Common myeloid progenitor, CD34-positive (primary cell): ENCODE measurements at regions not wholly inside any gene's neighbourhood (a gene's known extent, or its start where the extent isn't known, plus 50 kb on each side); places are given as distances from the start of the nearest gene placed in this dataset.

Experiments
- CTCF ChIA-PET: fragments of 350-600 bp; sonication (Branson Sonifier 250); formaldehyde crosslinking; loops from one replicate; lab custom pipeline; 2021; ENCODE audit warnings: antibody characterized with exemption; lab: Charles Lee
- POLR2A ChIA-PET: fragments of 350-600 bp; sonication (Branson Sonifier 250); formaldehyde crosslinking; loops from one replicate; lab custom pipeline; 2021; ENCODE audit warnings: antibody characterized with exemption; lab: Charles Lee
- DNase-seq, 3 donors: peaks; one replicate each; pipeline versions ENCODE4 v3.0.0 to v3.0.0-alpha.2; 2013
- H3K27ac ChIP-seq, 2 experiments: 1 replicate in 1 of 2; 2 replicates in 1 of 2; pipeline ENCODE4 v1.7.0; 2013; ENCODE audit warnings: inconsistent platforms in 2 of 2, low read length in 2 of 2, mild to moderate bottlenecking in 2 of 2, low read depth in 1 of 2, moderate library complexity in 1 of 2; ENCODE audit not compliant: severe bottlenecking in 2 of 2, insufficient read depth in 1 of 2, poor library complexity in 1 of 2
- H3K27me3 ChIP-seq, 5 experiments: replicated peaks in 2 of 5; 1 replicate in 3 of 5; 2 replicates in 2 of 5; pipeline versions ENCODE4 v1.6.1 to v1.7.0; 2013; ENCODE audit warnings: low read length in 4 of 5, mild to moderate bottlenecking in 2 of 5, moderate library complexity in 2 of 5, inconsistent platforms in 1 of 5; ENCODE audit not compliant: insufficient read depth in 5 of 5, control insufficient read depth in 4 of 5
- H3K36me3 ChIP-seq, 4 experiments: 1 replicate in 2 of 4; 2 replicates in 2 of 4; pipeline versions ENCODE4 v1.6.1 to v1.7.0; 2013; ENCODE audit warnings: low read length in 3 of 4, control low read depth in 1 of 4, mild to moderate bottlenecking in 1 of 4; ENCODE audit not compliant: control insufficient read depth in 4 of 4, insufficient read depth in 4 of 4
- H3K4me1 ChIP-seq, 4 experiments: 1 replicate in 3 of 4; 2 replicates in 1 of 4; pipeline versions ENCODE4 v1.6.1 to v1.7.1; 2013; ENCODE audit warnings: low read length in 3 of 4, mild to moderate bottlenecking in 3 of 4, control low read depth in 1 of 4, inconsistent platforms in 1 of 4, moderate library complexity in 1 of 4; ENCODE audit not compliant: control insufficient read depth in 4 of 4, insufficient read depth in 4 of 4; ENCODE audit errors: control extremely low read depth in 1 of 4
- H3K4me3 ChIP-seq, 7 experiments: 1 replicate in 4 of 7; 2 replicates in 3 of 7; pipeline versions ENCODE4 v1.5.1 to v1.7.0; 2013; ENCODE audit warnings: mild to moderate bottlenecking in 7 of 7, low read length in 6 of 7, moderate library complexity in 6 of 7, inconsistent platforms in 2 of 7, low read depth in 2 of 7, control low read depth in 1 of 7; ENCODE audit not compliant: insufficient read depth in 4 of 7, control insufficient read depth in 1 of 7; ENCODE audit errors: extremely low read depth in 1 of 7
- H3K9me3 ChIP-seq, 5 experiments: 1 replicate in 4 of 5; 2 replicates in 1 of 5; pipeline versions ENCODE4 v1.6.1 to v1.7.1; 2013; ENCODE audit warnings: low read length in 4 of 5, mild to moderate bottlenecking in 2 of 5, inconsistent platforms in 1 of 5, low read depth in 1 of 5, moderate library complexity in 1 of 5; ENCODE audit not compliant: control insufficient read depth in 4 of 5, insufficient read depth in 2 of 5; ENCODE audit errors: control extremely low read depth in 1 of 5
- WGBS: methylation state at CpG from one replicate; pipeline ENCODE4 v1.1.5; 2013; ENCODE audit not compliant: insufficient coverage; 5-methylcytosine and 5-hydroxymethylcytosine counted together

DNA sequence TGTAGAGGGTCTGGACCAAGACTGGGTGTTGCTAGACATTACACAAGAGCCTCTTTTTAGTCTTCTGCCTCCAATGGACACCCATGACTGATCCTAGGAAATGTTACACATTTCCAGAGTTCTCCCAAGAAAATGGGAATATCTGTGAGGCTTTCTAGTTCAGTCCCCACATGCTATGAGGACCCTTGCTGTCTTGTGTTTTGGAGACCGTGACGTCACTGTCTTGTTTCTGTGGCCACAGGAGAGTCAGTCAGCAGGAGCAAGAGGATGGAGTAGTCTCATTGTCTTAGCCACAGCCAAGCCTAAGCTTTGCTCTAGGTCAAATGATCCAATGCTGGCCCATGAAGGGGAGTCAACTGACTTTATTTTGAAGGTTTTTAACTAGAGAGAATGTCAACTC lies 820.1 kb upstream of the RBFOX1 start:
- Histone ChIP-seq H3K4me3 (no peak overlapping the region), H3K9me3 (no peaks in the 10 kb centered on the region), H3K27ac (no peak overlapping the region), H3K4me1 (no peaks in the 10 kb centered on the region), H3K27me3 (no peaks in the 10 kb centered on the region), H3K36me3 (no peaks in the 10 kb centered on the region)
- POLR2A ChIA-PET, result no interaction called here
- CTCF ChIA-PET, result no interaction called here
- WGBS, result 83% methylated on average over 2 of the region's 2 CpGs
- no peak for DNase-seq

DNA sequence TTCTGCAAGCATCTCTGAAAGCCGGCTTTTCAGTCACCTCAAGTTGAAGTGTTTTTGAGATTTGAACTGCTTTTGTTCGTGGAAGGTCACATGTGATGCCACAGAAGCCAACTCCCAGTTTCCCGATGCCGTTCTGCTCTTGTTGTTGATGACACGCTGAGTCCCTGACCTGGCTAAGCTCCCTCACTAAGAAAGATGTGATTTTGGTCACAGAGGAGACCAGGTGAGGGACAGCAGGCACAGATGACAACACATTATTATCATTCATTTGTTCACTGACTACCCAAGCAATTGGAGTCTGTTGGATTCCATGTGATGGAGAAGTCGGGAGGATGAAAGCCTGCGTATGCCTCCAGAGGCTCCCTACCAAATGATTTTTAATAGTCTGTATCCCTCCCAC lies 822.4 kb upstream of the RBFOX1 start:
- Histone ChIP-seq H3K4me1 (no peaks in the 10 kb centered on the region), H3K27ac (no peak overlapping the region), H3K27me3 (no peaks in the 10 kb centered on the region), H3K9me3 (no peaks in the 10 kb centered on the region), H3K4me3 (no peak overlapping the region), H3K36me3 (no peaks in the 10 kb centered on the region)
- WGBS, result 88% methylated on average over 6 of the region's 7 CpGs
- POLR2A ChIA-PET, result no interaction called here
- no peak for DNase-seq
- CTCF ChIA-PET, result no interaction called here

DNA sequence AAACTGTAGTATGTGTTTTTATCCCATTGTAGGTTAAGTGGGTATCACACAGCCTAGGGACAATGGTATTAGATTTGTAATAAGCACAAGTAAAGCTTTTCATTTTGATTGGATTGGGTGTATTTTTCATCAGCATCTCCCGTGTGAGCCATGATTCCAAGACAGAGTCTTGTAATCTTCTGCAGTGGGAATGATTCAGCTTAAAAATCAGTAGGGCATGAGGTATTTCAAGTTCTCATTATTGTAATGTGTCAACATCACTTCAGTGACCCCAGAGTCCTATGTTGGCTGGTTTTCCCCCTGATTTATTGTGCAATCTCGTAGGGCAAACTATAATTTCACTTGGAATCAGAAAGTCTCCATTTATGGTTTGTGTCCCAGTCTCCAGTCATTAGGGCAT lies 833.2 kb upstream of the RBFOX1 start:
- H3K27me3 ChIP-seq, result no peaks in the 10 kb centered on the region
- POLR2A ChIA-PET, result no interaction called here
- no peak overlapping the region for H3K27ac ChIP-seq
- H3K4me1 ChIP-seq, result no peaks in the 10 kb centered on the region
- no peaks in the 10 kb centered on the region for H3K36me3 ChIP-seq
- no peak overlapping the region for H3K4me3 ChIP-seq
- DNase-seq, result no peak
- CTCF ChIA-PET, result interaction anchor here (1.0 kb wide), 1 partner anchor 42 kb away, joined by 3 read pairs; no protein-coding TSS in a partner anchor
- 65% methylated on average over 2 of the region's 2 CpGs for WGBS
- no peaks in the 10 kb centered on the region for H3K9me3 ChIP-seq

DNA sequence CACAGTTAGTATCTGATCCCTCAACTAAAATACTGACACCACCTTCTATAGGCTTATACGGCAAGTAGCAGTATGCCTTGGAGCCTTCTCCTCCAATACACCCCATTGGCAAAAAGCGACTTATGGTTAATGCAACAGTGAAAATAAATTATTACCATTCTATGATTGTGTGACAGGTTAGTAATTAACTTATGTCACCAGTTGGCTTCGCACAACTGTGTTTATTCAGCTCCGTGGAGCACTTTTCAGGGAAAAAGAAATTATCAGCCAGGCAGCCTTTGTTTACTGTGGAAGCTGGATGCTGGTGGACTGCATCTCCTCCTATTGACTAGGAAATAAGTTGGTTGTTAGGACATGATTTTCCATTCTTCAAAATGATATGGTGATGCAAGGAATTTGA lies 833.8 kb upstream of the RBFOX1 start:
- Histone ChIP-seq H3K9me3 (no peaks in the 10 kb centered on the region), H3K4me3 (no peak overlapping the region), H3K4me1 (no peaks in the 10 kb centered on the region), H3K27ac (no peak overlapping the region), H3K36me3 (no peaks in the 10 kb centered on the region), H3K27me3 (no peaks in the 10 kb centered on the region)
- CTCF ChIA-PET, result interaction anchor here (1.0 kb wide), 1 partner anchor 42 kb away, joined by 3 read pairs; no protein-coding TSS in a partner anchor
- 75% methylated on average over 2 of the region's 4 CpGs for WGBS
- POLR2A ChIA-PET, result no interaction called here
- no peak for DNase-seq

DNA sequence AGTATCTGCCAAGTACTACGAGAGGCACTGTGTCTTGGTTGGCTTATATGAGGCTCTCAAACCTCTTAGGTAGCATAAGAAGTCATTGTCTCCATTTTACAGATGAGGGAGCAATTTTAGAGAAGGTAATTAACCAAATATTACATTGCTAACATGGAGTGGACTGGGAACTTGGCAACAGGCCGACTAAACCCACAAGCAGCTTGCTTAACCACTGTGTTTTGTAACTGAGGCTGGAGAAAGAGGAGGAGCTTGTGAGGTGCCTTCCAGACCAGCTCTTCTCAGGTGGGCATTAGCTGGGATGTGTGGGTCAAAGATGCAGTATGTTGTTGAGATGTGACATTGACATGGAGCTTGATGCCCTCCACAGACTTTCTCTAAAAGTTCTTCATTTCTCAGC lies 835.6 kb upstream of the RBFOX1 start:
- Histone ChIP-seq H3K4me1 (no peaks in the 10 kb centered on the region), H3K4me3 (no peak overlapping the region), H3K27ac (no peak overlapping the region), H3K27me3 (no peaks in the 10 kb centered on the region), H3K9me3 (no peaks in the 10 kb centered on the region), H3K36me3 (no peaks in the 10 kb centered on the region)
- no peak for DNase-seq
- WGBS, result 90% methylated on average over 2 of the region's 2 CpGs
- ChIA-PET POLR2A (interaction anchor here (0.7 kb wide), 1 partner anchor 548 kb away, joined by 3 read pairs; no protein-coding TSS in a partner anchor), CTCF (no interaction called here)

DNA sequence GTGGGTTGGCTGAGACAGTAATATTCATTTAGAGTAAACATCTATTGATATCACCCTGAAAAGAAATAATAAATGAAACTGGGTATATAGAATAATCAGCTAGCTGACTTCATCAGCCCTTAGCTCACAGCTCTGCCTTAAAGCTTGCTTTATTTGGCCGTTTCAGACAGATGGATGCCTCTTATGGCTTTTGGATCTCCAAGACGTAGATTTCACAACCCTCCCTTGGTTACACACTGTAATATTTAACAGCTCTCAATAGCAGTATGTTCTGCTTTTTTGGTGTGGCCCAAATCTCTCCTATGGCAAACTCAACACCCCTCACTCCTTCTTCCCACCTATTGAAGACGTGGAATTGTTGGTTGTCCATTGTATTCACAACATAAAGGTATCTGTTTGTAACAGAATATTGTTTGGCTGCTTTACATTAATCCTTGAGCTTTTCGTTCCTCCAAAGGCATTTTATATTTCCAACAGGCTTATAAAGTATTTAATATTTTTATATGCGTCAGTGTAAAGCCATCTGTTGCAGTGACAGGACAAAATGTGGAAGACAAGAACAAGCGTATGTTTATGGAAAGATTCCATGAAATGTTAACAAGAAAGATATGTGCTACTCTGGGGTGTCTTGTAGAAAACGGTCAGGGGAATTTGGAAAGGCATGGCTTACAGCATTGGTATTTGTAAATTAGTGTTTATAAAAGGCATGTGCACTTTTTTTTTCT lies 837.0 kb upstream of the RBFOX1 start:
- WGBS, result 82% methylated on average over 5 of the region's 7 CpGs
- CTCF ChIA-PET, result no interaction called here
- POLR2A ChIA-PET, result no interaction called here

DNA sequence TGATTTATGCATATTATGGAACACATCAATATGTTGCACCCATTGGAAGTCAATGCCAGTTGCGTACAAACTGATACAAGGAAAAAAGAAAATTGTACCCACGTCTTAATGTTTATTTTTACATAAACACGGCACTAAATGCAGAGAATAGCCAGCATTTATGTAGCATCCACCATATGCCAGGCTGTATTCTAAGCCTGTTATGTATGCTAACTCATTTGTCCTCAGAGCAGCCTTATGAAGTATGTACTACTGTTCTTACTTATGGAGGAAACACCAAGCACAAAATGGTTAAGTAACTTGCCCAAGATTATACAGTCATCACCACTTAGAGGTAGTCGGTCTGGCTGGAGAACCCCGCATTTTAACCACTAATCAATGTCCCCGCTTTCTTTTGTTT lies 837.9 kb upstream of the RBFOX1 start:
- no peak overlapping the region for H3K27ac ChIP-seq
- no peaks in the 10 kb centered on the region for H3K36me3 ChIP-seq
- H3K27me3 ChIP-seq, result no peaks in the 10 kb centered on the region
- 89% methylated on average over 3 of the region's 6 CpGs for WGBS
- CTCF ChIA-PET, result no interaction called here
- POLR2A ChIA-PET, result no interaction called here
- no peak for DNase-seq
- no peaks in the 10 kb centered on the region for H3K4me1 ChIP-seq
- no peak overlapping the region for H3K4me3 ChIP-seq
- H3K9me3 ChIP-seq, result no peaks in the 10 kb centered on the region

More for the DNA sequence above, 837.0 kb upstream of the RBFOX1 start:
- H3K4me1 ChIP-seq, result no peaks in the 10 kb centered on the region
- H3K9me3 ChIP-seq, result no peaks in the 10 kb centered on the region
- H3K27ac ChIP-seq, result no peak overlapping the region
- DNase-seq, result no peak
- H3K4me3 ChIP-seq, result no peak overlapping the region
- no peaks in the 10 kb centered on the region for H3K36me3 ChIP-seq
- H3K27me3 ChIP-seq, result no peaks in the 10 kb centered on the region
